GM18519 (cell line): ENCODE measurements at regions not wholly inside any gene's neighbourhood (a gene's known extent, or its start where the extent isn't known, plus 50 kb on each side); places are given as distances from the start of the nearest gene placed in this dataset.
"Not testable (repeated sequence)": the region's sequence is repeated elsewhere in the genome, so short reads cannot be mapped to it uniquely, and the experiment has no call there.

Source experiments
- ATAC-seq: cut with Tn5 transposase; IDR thresholded peaks from one replicate; pipeline ENCODE4 v1.9.1; 2021; ENCODE audit warnings: mild to moderate bottlenecking, moderate library complexity; ENCODE audit not compliant: unreplicated experiment, low FRiP score

DNA sequence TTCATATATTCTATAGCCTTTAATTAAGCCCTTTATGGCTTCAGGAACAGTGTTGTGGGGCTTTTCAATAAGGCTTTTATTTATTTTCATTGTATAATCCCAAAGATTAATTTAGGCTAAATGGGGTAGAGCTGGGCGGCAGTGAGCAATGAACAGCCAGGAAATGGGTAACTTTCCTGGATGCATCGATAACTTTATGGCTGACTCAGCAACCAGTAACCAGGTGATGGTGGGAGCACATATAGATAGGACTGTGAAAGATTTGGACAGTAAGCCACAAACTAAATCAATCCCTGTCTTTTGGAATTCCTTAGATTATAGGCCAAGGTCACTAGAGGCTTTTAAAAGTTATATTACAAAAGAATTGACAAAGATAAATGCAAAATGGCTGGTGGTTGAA, 1260.6 kb upstream of the CELF4 start:
- ATAC-seq = no peak

DNA sequence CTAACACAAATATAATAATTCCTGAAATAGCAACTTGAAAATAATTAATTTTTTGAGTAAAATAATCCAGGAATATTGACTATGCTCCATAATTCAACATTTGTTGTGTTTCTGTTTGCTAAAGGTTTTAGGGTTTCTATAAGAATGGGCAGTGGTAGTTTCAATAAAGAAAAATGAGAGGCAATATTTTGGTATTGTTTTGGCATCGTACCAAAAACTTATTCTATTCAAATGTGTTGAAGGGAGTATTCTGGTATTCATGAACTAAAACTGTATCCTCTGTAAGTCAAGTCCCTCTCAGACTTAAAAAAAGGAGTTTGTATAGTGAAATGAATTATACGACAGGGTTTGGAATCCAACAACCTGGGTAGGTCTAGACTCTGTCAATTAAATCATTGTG, 1245.6 kb upstream of the CELF4 start:
- no peak for ATAC-seq

DNA sequence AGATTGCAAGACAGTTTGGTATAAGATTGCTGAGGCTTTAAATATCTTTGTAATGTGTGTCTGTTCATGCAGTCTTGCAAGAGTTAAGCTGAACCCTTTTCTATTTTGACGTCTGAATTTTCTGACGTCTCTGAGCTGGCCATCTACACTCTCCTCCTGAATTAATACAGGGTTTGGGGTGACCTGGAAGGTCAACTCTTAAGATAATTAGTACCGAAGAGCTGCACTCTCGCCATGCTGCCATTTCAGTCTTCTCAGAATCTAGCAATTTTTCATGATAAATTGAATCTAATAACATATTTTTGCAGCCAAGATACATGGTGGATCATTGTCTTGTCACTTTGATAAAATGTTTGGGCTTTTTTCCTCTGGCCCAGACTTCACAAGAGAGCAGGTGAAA, 1245.2 kb upstream of the CELF4 start:
- ATAC-seq = no peak

DNA sequence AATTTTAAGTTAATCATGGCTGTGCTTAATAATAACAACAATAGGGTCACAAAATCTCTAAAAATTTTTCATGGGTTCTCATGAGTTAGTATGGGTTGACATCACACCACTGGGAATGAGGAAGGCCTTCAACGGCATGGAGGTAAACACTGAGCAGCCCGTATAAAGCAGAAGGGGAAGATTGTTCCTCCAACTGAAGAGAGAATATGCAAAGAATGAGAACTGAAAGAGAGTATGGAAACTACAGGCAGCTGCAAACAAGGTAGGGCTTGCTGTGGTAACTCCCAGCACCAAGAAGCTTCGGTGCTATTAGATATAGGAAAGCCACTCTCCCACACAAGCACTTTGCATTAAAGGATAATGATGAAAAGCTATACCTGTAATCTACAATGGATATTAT, 1242.3 kb upstream of the CELF4 start:
- ATAC-seq = no peak

DNA sequence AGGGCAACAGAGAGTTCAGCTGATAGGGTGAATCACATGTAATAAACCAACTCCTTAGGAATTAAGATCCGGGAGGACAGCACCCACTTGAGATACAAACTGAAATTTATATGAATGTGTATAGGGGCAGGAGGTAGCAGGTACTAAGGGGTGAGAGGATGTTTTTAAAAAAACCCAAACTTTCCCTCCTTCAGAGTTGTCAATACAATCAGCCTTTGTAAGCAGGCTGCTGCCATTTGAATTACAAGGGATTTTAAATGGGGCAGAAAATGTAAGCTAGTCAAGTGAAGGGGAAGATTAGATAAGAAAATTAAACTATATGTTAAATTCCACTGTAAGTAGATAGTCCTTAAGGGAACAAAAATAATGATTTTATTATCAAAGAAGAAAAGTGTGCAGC, 1239.7 kb upstream of the CELF4 start:
- no peak for ATAC-seq

DNA sequence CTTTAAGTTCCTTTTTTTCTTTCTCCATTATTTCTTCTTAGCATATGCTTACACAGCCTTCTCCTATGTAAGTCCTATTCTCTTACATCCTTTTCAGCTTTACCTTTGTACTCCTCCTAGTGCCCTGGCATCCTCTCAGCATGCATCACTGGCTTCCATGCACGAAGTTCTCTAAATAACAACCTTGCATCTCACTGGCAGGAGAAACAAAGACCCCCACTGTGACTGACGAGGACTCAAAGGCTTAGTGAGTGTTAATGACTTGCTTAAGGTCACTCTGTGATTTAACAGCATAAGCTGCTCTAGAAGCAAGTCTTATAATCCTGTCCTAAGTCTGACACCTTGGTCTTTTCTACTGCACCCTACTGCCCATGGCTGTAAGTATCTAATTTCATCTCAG, 1236.0 kb upstream of the CELF4 start:
- no peak for ATAC-seq

DNA sequence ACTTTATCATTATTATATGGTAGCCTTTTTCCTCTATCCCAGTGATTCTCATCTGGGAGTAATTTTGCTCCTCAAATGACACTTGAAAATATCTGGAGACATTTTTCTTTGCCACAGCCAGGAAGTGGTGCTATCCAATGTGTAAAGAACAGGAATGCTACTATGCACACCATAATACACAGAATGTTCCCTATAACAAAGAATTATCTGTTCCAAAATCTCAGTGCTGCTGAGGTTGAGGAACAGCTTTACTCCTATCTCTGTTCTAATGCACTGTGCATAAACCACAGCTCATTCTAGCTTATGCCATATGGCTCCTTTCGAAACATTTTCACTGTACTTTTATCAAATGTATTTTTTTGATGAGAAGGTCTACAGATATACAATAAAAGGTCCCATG, 1231.2 kb upstream of the CELF4 start:
- no peak for ATAC-seq

DNA sequence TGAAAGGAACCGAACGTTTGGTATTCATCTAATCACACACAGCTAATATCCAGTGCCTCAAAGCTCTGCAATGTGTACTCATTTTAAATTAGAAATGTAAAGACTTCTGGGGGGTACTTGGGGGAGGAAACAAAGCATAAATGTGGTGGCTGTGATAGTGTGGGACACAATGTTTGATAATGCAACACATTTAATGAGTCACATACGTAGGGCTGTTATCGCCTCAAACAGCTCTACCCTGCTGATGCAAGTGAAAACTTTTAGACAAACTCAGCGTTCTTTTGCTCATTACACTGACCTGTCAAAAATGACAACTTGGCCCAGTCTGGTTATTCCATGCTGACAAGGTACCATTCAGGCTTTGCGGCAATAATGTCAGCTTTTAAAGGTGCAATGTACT, 1227.1 kb upstream of the CELF4 start:
- ATAC-seq = no peak

DNA sequence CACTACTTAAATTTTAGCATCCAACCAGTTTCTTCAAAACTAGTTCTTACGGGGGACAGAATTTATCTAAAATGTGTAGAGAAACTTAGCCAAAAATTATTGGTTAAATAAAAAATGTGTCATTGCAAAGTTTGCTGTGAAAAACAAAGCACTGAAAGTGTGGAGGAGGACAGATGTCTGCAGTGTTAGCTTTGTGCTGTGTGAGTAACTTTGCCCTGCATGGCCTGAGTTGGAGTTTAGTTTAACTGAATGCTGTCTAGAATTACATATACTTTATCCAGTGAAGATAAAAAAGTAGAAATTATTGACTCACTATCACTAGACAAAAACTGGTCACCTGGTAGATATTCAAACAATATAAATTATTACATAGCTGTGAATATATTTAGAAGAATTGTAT, 1225.2 kb upstream of the CELF4 start:
- no peak for ATAC-seq

DNA sequence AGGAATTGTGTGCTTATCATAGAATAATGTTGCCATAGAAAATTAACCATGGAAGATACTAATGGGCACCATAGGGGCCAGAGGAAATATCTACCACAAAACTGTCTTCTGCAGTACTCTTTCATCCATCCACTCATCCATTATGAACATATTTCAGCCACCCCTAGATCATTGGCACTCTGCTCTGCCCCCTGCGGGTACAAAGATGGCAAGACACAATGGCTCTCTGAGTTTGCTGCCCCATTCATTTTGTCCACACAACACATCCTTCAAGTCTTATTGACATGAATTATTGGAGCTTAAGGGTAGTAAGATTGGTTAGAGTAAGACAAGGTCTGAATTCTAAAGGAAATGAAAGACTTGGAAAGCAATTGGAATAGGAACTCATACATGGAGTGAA, 1224.7 kb upstream of the CELF4 start:
- ATAC-seq = no peak

DNA sequence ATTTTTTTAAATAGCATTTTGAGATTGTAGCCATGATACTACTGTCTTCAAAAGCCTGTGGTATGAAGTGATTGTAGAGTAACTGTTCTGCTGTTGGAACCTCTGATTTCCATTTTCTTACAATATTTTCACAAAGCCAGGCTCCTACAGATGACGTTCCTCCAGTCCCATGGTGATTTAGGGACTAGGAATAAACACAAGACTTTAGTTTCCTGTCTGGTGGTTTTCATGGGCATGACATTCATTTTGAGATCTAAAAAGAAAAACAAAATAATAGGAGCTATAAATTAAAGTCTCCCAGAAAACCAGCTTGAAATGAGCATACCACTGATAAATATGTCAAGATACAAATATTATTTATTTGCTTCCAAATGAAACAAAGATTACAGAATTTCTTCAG, 1223.5 kb upstream of the CELF4 start:
- no peak for ATAC-seq

DNA sequence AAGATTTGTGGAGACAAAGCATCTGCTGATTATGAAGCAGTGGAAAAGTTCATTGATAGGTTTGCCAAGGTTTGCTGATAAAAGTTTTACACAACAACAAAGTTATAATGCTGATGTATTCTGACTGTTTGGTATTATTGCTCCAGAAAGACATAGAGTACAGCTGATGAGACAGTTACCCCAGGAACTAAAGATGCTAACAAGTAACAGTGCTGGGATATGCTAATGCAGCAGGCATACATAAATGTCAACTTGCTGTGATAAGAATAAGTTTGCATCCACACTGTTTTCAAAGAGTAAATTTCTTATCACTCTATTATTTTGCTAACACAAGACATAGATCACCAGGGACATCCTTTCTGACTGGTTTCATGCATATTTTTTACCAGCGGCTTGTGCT, 1221.3 kb upstream of the CELF4 start:
- no peak for ATAC-seq

DNA sequence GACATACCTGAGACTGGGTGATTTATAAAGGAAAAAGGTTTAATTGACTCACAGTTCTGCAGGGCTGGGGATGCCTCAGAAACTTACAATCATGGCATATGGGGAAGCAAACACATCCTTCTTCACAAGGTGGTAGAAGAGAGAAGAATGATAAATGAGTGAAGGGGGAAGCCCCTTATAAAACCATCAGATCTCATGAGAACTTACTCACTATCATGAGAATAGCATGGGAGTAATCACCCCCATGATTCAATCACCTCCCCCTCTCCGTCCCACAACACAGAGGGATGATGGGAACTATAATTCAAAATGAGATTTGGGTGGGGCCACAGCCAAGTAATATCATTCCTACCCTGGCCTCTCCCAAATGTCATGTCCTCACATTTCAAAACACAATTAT, 1206.0 kb upstream of the CELF4 start:
- not testable (repeated sequence) for ATAC-seq

DNA sequence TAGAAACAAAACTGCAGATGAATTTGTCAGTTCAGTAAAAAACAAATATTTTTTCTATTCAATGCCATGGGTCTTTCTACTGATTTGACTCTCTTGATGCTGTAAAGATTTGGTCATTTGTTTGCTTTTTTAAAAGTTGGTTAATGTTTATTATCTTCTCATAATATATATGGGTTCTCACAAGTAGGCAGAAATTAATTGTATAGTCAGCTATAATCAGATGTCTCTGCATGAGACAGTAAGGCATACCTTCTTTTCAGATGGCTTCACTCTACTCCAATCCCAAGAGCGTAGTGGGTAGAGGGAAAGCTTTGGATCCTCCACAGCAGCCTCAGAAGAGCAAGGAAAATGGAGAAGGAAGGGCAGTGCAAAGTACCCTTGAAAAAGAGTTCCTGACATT, 1202.9 kb upstream of the CELF4 start:
- no peak for ATAC-seq

DNA sequence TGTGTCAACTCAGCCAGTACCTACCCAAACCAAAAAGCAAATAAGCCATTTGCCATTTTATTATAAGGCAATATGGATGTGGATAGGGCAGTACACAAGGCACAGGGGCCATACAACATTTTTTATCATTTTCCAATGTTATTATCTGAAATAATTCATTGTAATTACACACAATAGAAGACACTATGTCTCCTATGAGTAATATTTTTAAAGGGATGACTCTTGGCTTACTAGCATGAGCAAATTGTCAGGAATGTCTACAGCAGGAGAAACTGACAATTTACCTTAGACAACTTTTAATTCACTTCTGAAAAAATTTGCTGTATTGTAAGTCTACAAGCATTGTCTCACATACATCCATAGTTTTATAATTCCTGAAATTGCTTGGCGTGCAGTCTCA, 1193.9 kb upstream of the CELF4 start:
- ATAC-seq = no peak

DNA sequence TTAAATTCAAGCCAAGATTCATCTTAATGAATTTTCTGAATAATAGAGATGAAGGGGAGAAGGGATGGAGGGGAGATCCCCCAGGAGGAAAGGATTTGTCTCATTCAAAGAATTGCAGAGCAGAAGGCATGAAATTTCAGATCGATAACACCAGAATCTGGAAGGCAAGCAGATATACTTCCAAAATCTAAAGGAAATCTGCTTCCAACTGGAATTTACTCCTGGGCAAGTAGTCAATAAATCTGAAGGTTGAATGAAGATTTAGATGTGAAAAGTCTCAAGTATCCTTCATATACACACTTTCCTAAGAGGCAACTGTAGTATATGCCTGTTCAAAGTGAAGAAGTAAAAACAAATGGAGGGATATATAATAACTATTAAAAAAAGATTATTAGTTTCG, 1190.8 kb upstream of the CELF4 start:
- ATAC-seq = no peak

DNA sequence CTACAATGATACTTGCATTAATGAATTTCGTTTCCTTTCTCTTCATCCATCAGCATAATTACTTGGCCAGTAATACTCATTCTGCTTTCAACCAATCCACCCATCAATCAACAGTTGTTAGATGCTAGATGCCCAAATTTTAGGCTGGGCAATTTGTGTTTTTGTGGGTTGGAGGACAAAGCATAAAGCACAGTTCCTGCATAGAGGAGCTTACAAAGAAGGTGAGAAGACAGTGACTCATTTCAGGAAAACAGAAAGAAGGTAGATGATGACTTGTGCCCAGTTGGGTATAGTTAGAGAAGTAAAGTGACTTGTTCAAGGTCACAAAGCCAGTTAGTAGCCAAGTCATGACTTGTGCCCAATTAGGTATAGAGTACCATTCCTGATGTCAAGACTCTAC, 1186.8 kb upstream of the CELF4 start:
- ATAC-seq = peak; percentile 67

DNA sequence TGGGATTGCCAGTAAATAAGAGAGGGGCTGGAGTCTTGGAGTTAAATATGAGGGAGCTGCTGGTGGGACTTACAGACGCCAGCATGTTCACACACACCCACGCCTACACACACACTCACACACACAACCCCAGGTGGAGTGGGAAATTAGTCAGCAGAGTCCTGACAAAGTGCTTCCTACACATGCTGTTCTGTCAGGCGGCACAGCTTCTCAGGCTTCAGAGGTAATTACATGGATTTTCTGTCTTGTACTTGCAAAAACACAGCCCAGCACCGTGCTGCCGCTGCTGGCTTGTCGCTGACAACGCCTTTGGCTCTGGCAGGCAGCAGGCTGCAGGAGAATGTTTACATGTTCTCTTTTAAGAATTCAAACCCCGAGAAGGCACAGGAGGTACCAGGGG, 1186.3 kb upstream of the CELF4 start:
- ATAC-seq = no peak

DNA sequence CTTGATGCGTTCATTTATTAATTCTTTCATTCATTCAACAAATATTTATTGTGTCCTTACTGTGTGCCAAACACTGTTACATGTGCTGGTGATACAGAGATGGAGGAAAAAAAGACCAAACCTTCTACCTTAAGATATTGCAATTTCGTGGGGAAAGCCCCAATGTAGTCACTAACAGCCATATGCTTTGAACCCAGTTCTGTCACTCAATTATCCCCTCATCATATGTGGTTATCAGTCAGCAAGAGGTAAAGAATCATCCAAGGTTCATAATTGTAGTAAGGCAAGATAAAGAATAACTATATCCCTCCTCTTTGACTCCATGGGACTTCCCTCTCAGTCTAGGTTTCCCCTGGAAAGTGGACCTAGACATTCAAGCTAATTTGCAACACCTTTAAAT, 1185.6 kb upstream of the CELF4 start:
- no peak for ATAC-seq

DNA sequence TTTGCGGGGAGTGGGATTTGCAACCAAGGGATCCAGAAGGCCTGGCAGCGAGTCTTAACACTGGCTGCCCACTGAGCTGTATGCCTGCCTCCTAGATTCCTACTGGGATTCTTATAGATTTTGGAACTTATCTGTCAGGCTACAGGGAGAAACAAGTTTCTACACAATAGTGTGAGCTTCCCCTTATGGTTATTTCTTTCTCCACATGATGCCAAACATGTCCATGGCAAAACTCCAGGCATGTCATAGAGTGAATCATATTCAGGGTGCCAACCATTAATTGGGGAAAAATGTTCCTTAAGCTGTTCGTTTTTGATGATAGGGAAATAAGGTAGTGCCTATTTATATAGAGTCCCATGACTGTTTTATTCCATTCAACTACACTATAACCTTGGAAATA, 1185.2 kb upstream of the CELF4 start:
- no peak for ATAC-seq

DNA sequence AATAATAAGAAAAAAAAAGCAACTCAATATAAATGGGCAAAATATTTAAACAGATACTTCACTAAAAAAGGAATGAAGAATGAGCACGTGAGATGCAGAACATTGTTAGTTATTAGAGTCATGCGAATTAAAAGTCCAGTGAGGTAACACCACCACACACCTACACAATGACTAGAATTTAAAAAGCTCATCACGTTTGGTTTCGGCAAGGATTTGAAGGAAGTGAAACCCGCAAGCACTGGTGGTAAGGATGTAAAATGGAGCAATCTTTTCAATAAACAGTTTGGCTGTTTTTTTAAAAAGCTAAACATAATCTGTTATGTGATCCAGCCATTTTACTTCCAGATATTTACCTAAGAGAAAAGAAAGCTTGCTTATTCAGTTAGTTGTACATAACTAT, 1181.6 kb upstream of the CELF4 start:
- no peak for ATAC-seq

DNA sequence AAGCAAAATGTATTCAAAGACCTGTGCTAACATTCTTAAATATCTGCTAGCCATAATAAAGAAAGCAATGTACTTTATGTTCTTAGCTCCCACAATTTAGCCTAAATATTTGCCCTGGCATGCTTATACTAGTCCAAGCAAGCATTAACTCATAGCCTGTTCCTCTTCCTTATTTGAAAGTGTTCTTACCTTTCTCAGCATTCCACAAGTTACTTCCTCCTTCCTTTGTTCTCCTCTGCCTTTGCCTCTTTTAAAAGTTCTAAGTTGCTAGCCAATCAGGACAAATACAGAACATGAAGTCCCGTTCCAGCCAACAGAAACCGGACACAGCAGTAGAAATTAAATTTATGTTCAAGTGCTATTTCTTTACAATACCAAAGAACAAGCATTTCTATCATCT, 1154.6 kb upstream of the CELF4 start:
- not testable (repeated sequence) for ATAC-seq

DNA sequence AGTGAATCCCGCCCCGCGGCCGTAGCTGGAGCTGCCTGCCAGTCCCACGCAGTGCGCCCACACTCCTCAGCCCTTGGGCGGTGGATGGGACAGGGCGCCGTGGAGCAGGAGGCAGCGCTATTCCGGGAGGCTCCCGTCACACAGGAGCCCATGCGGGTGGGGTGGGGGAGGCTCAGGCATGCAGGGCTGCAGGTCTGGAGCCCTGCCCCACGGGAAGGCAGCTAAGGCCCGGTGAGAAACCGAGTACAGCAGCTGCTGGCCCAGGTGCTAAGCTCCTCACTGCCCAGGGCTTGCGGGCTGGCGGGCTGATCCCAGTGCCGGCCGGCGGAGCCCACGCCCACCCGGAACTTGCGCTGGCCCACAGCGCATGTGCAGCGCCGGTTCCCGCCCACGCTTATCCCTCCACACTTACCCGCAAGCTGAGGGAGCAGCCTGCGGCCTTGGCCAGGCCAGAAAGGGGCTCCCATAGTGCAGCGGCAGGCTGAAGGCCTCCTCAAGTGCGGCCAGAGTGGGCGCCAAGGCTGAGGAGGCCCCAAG, 1152.8 kb upstream of the CELF4 start:
- ATAC-seq = no peak
